ENCODE measurements at regions not wholly inside any gene's neighbourhood (a gene's known extent, or its start where the extent isn't known, plus 50 kb on each side); places are given as distances from the start of the nearest gene placed in this dataset.

DNA sequence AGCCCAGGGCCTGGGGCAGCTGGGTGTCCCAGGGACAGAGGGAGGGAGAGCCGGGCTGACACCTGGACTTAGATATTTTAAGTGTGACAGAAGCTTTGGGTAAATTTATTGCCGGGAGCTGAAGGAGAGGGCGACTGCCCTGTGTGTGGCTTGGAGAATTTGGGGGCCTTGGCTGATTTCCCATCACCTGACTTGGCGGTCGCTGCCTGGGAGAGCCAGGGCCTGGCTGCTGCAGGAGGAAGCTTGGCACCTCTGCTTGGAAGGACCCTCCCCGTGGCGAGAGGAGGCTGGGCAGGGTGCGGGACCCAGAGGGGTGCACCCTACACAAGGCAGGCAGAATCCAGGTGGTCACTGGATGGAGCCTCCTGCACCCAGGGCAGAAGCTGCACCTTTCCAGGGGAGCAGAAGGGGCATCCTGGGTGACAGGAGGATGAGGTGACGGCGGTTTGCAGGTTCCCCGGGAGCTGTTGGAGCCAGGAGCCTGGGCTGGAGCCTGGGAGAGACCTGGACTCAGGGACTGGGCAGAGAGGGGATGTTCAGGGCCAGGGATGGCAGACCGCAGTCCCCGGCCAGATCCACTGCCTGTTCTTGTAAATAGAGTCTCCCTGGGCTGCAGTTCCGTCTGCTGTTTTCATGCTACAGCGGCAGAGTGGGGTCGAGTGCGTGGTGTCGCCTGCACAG, 72.0 kb downstream of the RGS12 start:
- WGBS, 5 donors: 86 to 94% (median 90%) methylated on average over 15 to 18 of the region's 18 CpGs
- H3K9me3 ChIP-seq: no peaks in the 10 kb centered on the region
- H3K4me1 ChIP-seq: peaks cover 11 to 12% (median 12%) of the 10 kb centered on the region in 4 donors
- intact Hi-C loops (cut with DNase I; ENCODE audit: low total_unique reads): no loop called here
- DNase-seq: no peak
- peaks cover 0 to 6% (median 0%) of the 10 kb centered on the region in 3 donors for H3K27me3 ChIP-seq
- H3K4me3 ChIP-seq: no peak overlapping the region
- H3K27ac ChIP-seq: no peak overlapping the region
- TF ChIP-seq POLR2AphosphoS5 (IDR thresholded peaks at IDR 0.05): no peak
- no peak for TF ChIP-seq POLR2A (IDR thresholded peaks at IDR 0.05)
- no peak for TF ChIP-seq EP300 (IDR thresholded peaks at IDR 0.05)
- TF ChIP-seq, protein P1, sequence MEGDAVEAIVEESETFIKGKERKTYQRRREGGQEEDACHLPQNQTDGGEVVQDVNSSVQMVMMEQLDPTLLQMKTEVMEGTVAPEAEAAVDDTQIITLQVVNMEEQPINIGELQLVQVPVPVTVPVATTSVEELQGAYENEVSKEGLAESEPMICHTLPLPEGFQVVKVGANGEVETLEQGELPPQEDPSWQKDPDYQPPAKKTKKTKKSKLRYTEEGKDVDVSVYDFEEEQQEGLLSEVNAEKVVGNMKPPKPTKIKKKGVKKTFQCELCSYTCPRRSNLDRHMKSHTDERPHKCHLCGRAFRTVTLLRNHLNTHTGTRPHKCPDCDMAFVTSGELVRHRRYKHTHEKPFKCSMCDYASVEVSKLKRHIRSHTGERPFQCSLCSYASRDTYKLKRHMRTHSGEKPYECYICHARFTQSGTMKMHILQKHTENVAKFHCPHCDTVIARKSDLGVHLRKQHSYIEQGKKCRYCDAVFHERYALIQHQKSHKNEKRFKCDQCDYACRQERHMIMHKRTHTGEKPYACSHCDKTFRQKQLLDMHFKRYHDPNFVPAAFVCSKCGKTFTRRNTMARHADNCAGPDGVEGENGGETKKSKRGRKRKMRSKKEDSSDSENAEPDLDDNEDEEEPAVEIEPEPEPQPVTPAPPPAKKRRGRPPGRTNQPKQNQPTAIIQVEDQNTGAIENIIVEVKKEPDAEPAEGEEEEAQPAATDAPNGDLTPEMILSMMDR (IDR thresholded peaks at IDR 0.05): no peak
- no peaks in the 10 kb centered on the region for H3K36me3 ChIP-seq

GRCh38 chr4:3365326-3365725, 72.5 kb downstream of the RGS12 start:
- 93 to 95% (median 94%) methylated on average over 11 of the region's 11 CpGs for WGBS, 5 donors
- intact Hi-C loops (cut with DNase I; ENCODE audit: low total_unique reads): no loop called here
- H3K36me3 ChIP-seq: no peaks in the 10 kb centered on the region
- TF ChIP-seq, protein P1 (IDR thresholded peaks at IDR 0.05): no peak
- TF ChIP-seq POLR2A (IDR thresholded peaks at IDR 0.05) (no peak), POLR2AphosphoS5 (IDR thresholded peaks at IDR 0.05) (no peak), EP300 (IDR thresholded peaks at IDR 0.05) (no peak)
- no peaks in the 10 kb centered on the region for H3K9me3 ChIP-seq
- peaks cover 15 to 18% (median 17%) of the 10 kb centered on the region in 4 donors for H3K4me1 ChIP-seq
- peaks cover 0 to 6% (median 0%) of the 10 kb centered on the region in 3 donors for H3K27me3 ChIP-seq
- DNase-seq: no peak
- no peak overlapping the region for H3K4me3 ChIP-seq
- no peak overlapping the region for H3K27ac ChIP-seq

GRCh38 chr4:3365871-3366842, 73.3 kb downstream of the RGS12 start:
- 87 to 94% (median 92%) methylated on average over 27 to 30 of the region's 30 CpGs for WGBS, 5 donors
- no peaks in the 10 kb centered on the region for H3K9me3 ChIP-seq
- H3K4me1 ChIP-seq: peaks cover 17 to 26% (median 22%) of the 10 kb centered on the region in 4 donors
- TF ChIP-seq POLR2A (IDR thresholded peaks at IDR 0.05) (no peak), POLR2AphosphoS5 (IDR thresholded peaks at IDR 0.05) (no peak), EP300 (IDR thresholded peaks at IDR 0.05) (no peak)
- TF ChIP-seq, protein P1 (IDR thresholded peaks at IDR 0.05): no peak
- no peak overlapping the region for H3K27ac ChIP-seq
- H3K4me3 ChIP-seq: no peak overlapping the region
- intact Hi-C loops (cut with DNase I; ENCODE audit: low total_unique reads): no loop called here
- no peaks in the 10 kb centered on the region for H3K36me3 ChIP-seq
- no peak for DNase-seq
- peaks cover 0 to 6% (median 0%) of the 10 kb centered on the region in 3 donors for H3K27me3 ChIP-seq

All from stomach (tissue), 8 donors.